ENCODE measurements at regions not wholly inside any gene's neighbourhood (a gene's known extent, or its start where the extent isn't known, plus 50 kb on each side); places are given as distances from the start of the nearest gene placed in this dataset.

- TF ChIP-seq EZH2 (IDR thresholded peaks at IDR 0.05; ENCODE audit: low read length, unreplicated experiment) (no peak), EZH2phosphoT487 (IDR thresholded peaks at IDR 0.05; ENCODE audit: borderline replicate concordance, low read length) (no peak), CTCF (conservative IDR thresholded peaks at IDR 0.05; ENCODE audit: low read depth, low read length) (no peak)
Measured at GRCh38 chr9:99305820-99306811, 84.0 kb downstream of the SEC61B start.

All from PC-3 (cell line).